Uterus (tissue), 2 donors: ENCODE measurements at regions not wholly inside any gene's neighbourhood (a gene's known extent, or its start where the extent isn't known, plus 50 kb on each side); places are given as distances from the start of the nearest gene placed in this dataset.

Source experiments
- CTCF ChIP-seq, 4 experiments: fragments of 200-600 bp in 2 of 4; fragments of 450-650 bp in 2 of 4; sonication (generic) in 2 of 4; IDR thresholded peaks; one replicate each; pipeline ENCODE4 v1.5.1; 2016 to 2019; ENCODE audit warnings: antibody characterized with exemption in 4 of 4, mild to moderate bottlenecking in 2 of 4, moderate library complexity in 1 of 4
- POLR2A ChIP-seq, 2 donors: fragments of 450-650 bp; IDR thresholded peaks; one replicate each; pipeline ENCODE4 v1.6.1; 2016; ENCODE audit warnings: antibody characterized with exemption in 2 of 2, mild to moderate bottlenecking in 1 of 2, moderate library complexity in 1 of 2

- TF ChIP-seq CTCF (IDR thresholded peaks at IDR 0.05) (no peak), POLR2A (IDR thresholded peaks at IDR 0.05) (no peak)
Observed at GRCh38 chr22:49566693-49567092, 261.0 kb downstream of the BRD1 start.
